ENCODE measurements at regions not wholly inside any gene's neighbourhood (a gene's known extent, or its start where the extent isn't known, plus 50 kb on each side); places are given as distances from the start of the nearest gene placed in this dataset.

DNA sequence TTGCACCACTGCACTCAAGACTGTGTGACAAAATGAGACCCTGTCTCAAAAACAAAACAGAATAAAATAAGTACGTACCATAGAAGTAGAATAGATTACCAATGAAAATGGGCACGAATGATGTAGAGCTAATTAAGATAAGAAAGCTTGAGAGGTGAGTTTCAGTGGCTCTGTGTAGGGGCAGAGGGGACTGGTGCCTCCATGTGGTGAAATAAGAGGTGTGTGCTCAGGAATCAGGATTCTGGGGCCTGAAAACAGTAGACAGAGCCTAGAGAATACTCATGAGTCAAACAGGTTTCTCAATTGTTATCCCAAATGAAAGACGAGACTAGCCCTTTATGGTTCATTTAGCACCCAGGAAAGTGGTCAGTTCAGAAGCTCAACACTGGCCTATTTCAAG, 1145.1 kb downstream of the FLRT2 start:
- H3K9me2 ChIP-seq (replicated peaks; ENCODE audit: insufficient read depth, low read length): no peaks in the 10 kb centered on the region
- no peaks in the 10 kb centered on the region for H3K79me2 ChIP-seq (ENCODE audit: low read length)
- no peak overlapping the region for H3K4me2 ChIP-seq (ENCODE audit: low read depth, low read length)
- no peak for DNase-seq
- no peak overlapping the region for H2AFZ ChIP-seq (ENCODE audit: low read length)
- no peaks in the 10 kb centered on the region for H3F3A ChIP-seq (ENCODE audit: insufficient read depth, low read length)
- no peaks in the 10 kb centered on the region for H3K27me3 ChIP-seq (replicated peaks; ENCODE audit: insufficient read depth, low read length)
- no peak overlapping the region for H3K9ac ChIP-seq (ENCODE audit: low read length)
- H3K27ac ChIP-seq (ENCODE audit: low read length): no peak overlapping the region
- no peaks in the 10 kb centered on the region for H3K9me3 ChIP-seq (replicated peaks; ENCODE audit: insufficient read depth, low read length)
- no peaks in the 10 kb centered on the region for H3K36me3 ChIP-seq (replicated peaks; ENCODE audit: insufficient read depth, low read length)
- H3K4me1 ChIP-seq (ENCODE audit: low read length): no peaks in the 10 kb centered on the region
- TF ChIP-seq, protein P1, sequence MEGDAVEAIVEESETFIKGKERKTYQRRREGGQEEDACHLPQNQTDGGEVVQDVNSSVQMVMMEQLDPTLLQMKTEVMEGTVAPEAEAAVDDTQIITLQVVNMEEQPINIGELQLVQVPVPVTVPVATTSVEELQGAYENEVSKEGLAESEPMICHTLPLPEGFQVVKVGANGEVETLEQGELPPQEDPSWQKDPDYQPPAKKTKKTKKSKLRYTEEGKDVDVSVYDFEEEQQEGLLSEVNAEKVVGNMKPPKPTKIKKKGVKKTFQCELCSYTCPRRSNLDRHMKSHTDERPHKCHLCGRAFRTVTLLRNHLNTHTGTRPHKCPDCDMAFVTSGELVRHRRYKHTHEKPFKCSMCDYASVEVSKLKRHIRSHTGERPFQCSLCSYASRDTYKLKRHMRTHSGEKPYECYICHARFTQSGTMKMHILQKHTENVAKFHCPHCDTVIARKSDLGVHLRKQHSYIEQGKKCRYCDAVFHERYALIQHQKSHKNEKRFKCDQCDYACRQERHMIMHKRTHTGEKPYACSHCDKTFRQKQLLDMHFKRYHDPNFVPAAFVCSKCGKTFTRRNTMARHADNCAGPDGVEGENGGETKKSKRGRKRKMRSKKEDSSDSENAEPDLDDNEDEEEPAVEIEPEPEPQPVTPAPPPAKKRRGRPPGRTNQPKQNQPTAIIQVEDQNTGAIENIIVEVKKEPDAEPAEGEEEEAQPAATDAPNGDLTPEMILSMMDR (IDR thresholded peaks at IDR 0.05; ENCODE audit: low read length): no peak
- TF ChIP-seq EZH2 (optimal IDR thresholded peaks at IDR 0.05; ENCODE audit: low read depth, low read length) (no peak), EZH2phosphoT487 (IDR thresholded peaks at IDR 0.05; ENCODE audit: low read length) (no peak)
- no peaks in the 10 kb centered on the region for H4K20me1 ChIP-seq (ENCODE audit: insufficient read depth, low read length)
- no peak overlapping the region for H3K4me3 ChIP-seq (ENCODE audit: low read length)

DNA sequence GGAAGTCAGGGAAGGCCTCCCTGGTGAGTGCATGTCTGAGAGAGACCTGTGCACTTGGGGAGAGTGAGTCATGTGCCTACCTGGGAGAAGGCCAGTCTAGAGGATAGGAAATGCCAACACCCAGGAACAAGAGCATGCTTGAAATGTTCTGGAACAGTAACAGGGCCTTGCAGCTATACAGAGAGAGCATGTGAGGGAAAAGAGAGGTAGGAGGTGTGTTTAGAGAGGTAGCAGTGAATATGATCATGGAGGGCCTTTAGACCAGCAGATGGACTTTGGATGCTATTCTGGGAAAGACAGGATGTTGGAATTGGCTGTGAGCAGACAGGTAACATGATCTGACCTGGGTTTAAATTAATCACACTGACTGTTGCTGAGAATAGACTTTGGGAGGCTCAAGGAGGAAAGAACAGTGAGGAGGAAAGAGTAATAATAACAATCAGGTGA, 1143.6 kb downstream of the FLRT2 start:
- H3K4me1 ChIP-seq (ENCODE audit: low read length): no peaks in the 10 kb centered on the region
- no peak for TF ChIP-seq EZH2phosphoT487 (IDR thresholded peaks at IDR 0.05; ENCODE audit: low read length)
- TF ChIP-seq, protein P1 (IDR thresholded peaks at IDR 0.05; ENCODE audit: low read length): no peak
- TF ChIP-seq EZH2 (optimal IDR thresholded peaks at IDR 0.05; ENCODE audit: low read depth, low read length): no peak

DNA sequence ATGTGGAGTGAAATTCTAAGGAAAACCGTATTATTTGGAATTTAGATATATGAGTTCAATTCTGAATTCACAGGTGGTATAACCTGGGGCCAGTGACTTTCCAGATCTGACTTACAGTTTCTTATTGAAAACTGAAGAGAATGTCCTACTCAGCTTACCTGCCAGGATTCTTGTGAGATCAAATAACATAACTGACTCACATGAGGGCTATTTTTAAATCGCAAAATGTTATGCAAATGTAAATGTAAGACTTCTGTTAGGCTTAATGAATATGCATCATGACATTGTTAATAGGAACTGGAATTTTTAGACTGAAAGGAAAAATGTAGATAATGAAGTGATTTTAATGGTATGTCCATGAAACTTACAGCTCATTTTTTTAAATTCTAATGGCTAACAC, 1142.1 kb downstream of the FLRT2 start:
- Histone ChIP-seq H2AFZ (ENCODE audit: low read length) (no peak overlapping the region), H4K20me1 (ENCODE audit: insufficient read depth, low read length) (no peaks in the 10 kb centered on the region), H3K9ac (ENCODE audit: low read length) (no peak overlapping the region), H3K27ac (ENCODE audit: low read length) (no peak overlapping the region), H3K79me2 (ENCODE audit: low read length) (no peaks in the 10 kb centered on the region), H3K4me1 (ENCODE audit: low read length) (no peaks in the 10 kb centered on the region), H3K27me3 (replicated peaks; ENCODE audit: insufficient read depth, low read length) (no peaks in the 10 kb centered on the region), H3K9me2 (replicated peaks; ENCODE audit: insufficient read depth, low read length) (no peaks in the 10 kb centered on the region), H3F3A (ENCODE audit: insufficient read depth, low read length) (no peaks in the 10 kb centered on the region), H3K9me3 (replicated peaks; ENCODE audit: insufficient read depth, low read length) (no peaks in the 10 kb centered on the region), H3K36me3 (replicated peaks; ENCODE audit: insufficient read depth, low read length) (no peaks in the 10 kb centered on the region), H3K4me2 (ENCODE audit: low read depth, low read length) (no peak overlapping the region), H3K4me3 (ENCODE audit: low read length) (no peak overlapping the region)
- TF ChIP-seq, protein P1 (IDR thresholded peaks at IDR 0.05; ENCODE audit: low read length): no peak
- no peak for TF ChIP-seq EZH2 (optimal IDR thresholded peaks at IDR 0.05; ENCODE audit: low read depth, low read length)
- no peak for TF ChIP-seq EZH2phosphoT487 (IDR thresholded peaks at IDR 0.05; ENCODE audit: low read length)
- no peak for DNase-seq

More for the DNA sequence above, 1143.6 kb downstream of the FLRT2 start:
- no peaks in the 10 kb centered on the region for H3K36me3 ChIP-seq (replicated peaks; ENCODE audit: insufficient read depth, low read length)
- H3K9me2 ChIP-seq (replicated peaks; ENCODE audit: insufficient read depth, low read length): no peaks in the 10 kb centered on the region
- no peaks in the 10 kb centered on the region for H3K27me3 ChIP-seq (replicated peaks; ENCODE audit: insufficient read depth, low read length)
- H3F3A ChIP-seq (ENCODE audit: insufficient read depth, low read length): no peaks in the 10 kb centered on the region
- H4K20me1 ChIP-seq (ENCODE audit: insufficient read depth, low read length): no peaks in the 10 kb centered on the region
- H3K9me3 ChIP-seq (replicated peaks; ENCODE audit: insufficient read depth, low read length): no peaks in the 10 kb centered on the region
- no peak overlapping the region for H3K9ac ChIP-seq (ENCODE audit: low read length)
- no peak overlapping the region for H3K27ac ChIP-seq (ENCODE audit: low read length)
- no peak overlapping the region for H2AFZ ChIP-seq (ENCODE audit: low read length)
- no peak for DNase-seq
- H3K4me2 ChIP-seq (ENCODE audit: low read depth, low read length): no peak overlapping the region
- no peaks in the 10 kb centered on the region for H3K79me2 ChIP-seq (ENCODE audit: low read length)
- H3K4me3 ChIP-seq (ENCODE audit: low read length): no peak overlapping the region
